22Rv1 (cell line): ENCODE measurements at regions not wholly inside any gene's neighbourhood (a gene's known extent, or its start where the extent isn't known, plus 50 kb on each side); places are given as distances from the start of the nearest gene placed in this dataset.

Experiments used
- H3K27ac ChIP-seq: fragments of 450-650 bp; 2 replicates; pipeline ENCODE4 v1.5.1; 2017
- CTCF ChIP-seq: fragments of 450-650 bp; IDR thresholded peaks from 2 replicates; pipeline ENCODE4 v1.5.1; 2017; ENCODE audit warnings: mild to moderate bottlenecking
- ZFX ChIP-seq: fragments of 450-650 bp; IDR thresholded peaks from 2 replicates; pipeline ENCODE4 v1.6.1; 2017; ENCODE audit warnings: antibody characterized with exemption, borderline replicate concordance

GRCh38 chr3:61311044-61311443, 59.8 kb upstream of the FHIT start:
- no peak for TF ChIP-seq ZFX
- TF ChIP-seq CTCF = no peak
- no peak overlapping the region for H3K27ac ChIP-seq

GRCh38 chr3:61315871-61316270, 64.6 kb upstream of the FHIT start:
- no peak overlapping the region for H3K27ac ChIP-seq
- no peak for TF ChIP-seq CTCF
- no peak for TF ChIP-seq ZFX

- TF ChIP-seq CTCF (no peak), ZFX (no peak)
- H3K27ac ChIP-seq = no peak overlapping the region
Measured at GRCh38 chr3:61323094-61323493, 71.8 kb upstream of the FHIT start.

GRCh38 chr3:61331929-61332552, 80.8 kb upstream of the FHIT start:
- H3K27ac ChIP-seq = no peak overlapping the region
- TF ChIP-seq ZFX (no peak), CTCF (no peak)

- H3K27ac ChIP-seq = no peak overlapping the region
- TF ChIP-seq ZFX (no peak), CTCF (no peak)
Measured at GRCh38 chr3:61333192-61333961, 82.1 kb upstream of the FHIT start.

GRCh38 chr3:61334783-61335182, 83.5 kb upstream of the FHIT start:
- TF ChIP-seq CTCF (no peak), ZFX (no peak)
- H3K27ac ChIP-seq = no peak overlapping the region

GRCh38 chr3:61340931-61341461, 89.7 kb upstream of the FHIT start:
- no peak for TF ChIP-seq ZFX
- no peak overlapping the region for H3K27ac ChIP-seq
